Lower leg skin (tissue), 4 donors: ENCODE measurements at regions not wholly inside any gene's neighbourhood (a gene's known extent, or its start where the extent isn't known, plus 50 kb on each side); places are given as distances from the start of the nearest gene placed in this dataset.

ENCODE experiments used
- DNase-seq, 2 donors: peaks; one replicate each; pipeline ENCODE4 v3.0.0-alpha.2; 2019; ENCODE audit warnings: low spot score in 2 of 2
- H3K4me3 ChIP-seq: fragments of 200-600 bp; sonication (generic); 2 replicates; pipeline ENCODE4 v1.5.1; 2017; ENCODE audit warnings: mild to moderate bottlenecking, low read depth; ENCODE audit not compliant: poor library complexity, severe bottlenecking
- POLR2A ChIP-seq, 2 donors: fragments of 450-650 bp; IDR thresholded peaks; one replicate each; pipeline ENCODE4 v1.6.1; 2016 to 2017; ENCODE audit warnings: antibody characterized with exemption in 2 of 2, mild to moderate bottlenecking in 1 of 2, moderate library complexity in 1 of 2
- WGBS, 2 donors: methylation state at CpG; one replicate each; pipeline ENCODE4 v1.1.5; 2018; 5-methylcytosine and 5-hydroxymethylcytosine counted together
- intact Hi-C: fragments of 100-400 bp; cut with DNase I; formaldehyde crosslinking; loops from one replicate; pipeline ENCODE4 v1.15.0; 2023; ENCODE audit warnings: low total_unique reads
- TF ChIP-seq, protein P1 (sequence below), 3 donors: fragments of 450-650 bp; IDR thresholded peaks; one replicate each; pipeline ENCODE4 v1.5.1; 2016; ENCODE audit warnings: antibody characterized with exemption in 3 of 3, mild to moderate bottlenecking in 3 of 3, moderate library complexity in 2 of 3

DNA sequence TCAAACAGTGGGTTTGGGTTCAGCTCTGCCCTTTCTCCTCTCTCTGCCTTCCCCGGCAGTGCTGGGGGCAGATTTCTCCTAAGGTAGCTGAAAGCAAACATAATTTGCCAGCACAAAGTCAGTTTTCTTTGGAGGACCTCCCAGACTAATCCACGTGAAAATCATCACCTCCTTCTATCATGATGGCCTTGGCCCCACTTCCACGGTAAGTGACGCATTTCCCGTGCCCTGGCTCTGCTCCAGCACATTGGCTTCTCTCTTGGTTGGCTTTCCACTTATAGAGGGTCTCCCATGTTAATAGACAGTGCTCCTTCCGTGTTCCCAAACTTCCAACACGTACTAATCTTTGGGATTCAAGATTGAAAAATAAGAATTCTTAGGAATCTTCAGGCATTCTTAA, 74.1 kb upstream of the TRIO start:
- DNase-seq: no peak
- intact Hi-C loops: no loop called here
- 83 to 84% methylated on average over 7 of the region's 7 CpGs for WGBS, 2 donors
- H3K4me3 ChIP-seq: no peak overlapping the region
- TF ChIP-seq, protein P1, sequence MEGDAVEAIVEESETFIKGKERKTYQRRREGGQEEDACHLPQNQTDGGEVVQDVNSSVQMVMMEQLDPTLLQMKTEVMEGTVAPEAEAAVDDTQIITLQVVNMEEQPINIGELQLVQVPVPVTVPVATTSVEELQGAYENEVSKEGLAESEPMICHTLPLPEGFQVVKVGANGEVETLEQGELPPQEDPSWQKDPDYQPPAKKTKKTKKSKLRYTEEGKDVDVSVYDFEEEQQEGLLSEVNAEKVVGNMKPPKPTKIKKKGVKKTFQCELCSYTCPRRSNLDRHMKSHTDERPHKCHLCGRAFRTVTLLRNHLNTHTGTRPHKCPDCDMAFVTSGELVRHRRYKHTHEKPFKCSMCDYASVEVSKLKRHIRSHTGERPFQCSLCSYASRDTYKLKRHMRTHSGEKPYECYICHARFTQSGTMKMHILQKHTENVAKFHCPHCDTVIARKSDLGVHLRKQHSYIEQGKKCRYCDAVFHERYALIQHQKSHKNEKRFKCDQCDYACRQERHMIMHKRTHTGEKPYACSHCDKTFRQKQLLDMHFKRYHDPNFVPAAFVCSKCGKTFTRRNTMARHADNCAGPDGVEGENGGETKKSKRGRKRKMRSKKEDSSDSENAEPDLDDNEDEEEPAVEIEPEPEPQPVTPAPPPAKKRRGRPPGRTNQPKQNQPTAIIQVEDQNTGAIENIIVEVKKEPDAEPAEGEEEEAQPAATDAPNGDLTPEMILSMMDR (IDR thresholded peaks at IDR 0.05): no peak
- TF ChIP-seq POLR2A (IDR thresholded peaks at IDR 0.05): no peak

DNA sequence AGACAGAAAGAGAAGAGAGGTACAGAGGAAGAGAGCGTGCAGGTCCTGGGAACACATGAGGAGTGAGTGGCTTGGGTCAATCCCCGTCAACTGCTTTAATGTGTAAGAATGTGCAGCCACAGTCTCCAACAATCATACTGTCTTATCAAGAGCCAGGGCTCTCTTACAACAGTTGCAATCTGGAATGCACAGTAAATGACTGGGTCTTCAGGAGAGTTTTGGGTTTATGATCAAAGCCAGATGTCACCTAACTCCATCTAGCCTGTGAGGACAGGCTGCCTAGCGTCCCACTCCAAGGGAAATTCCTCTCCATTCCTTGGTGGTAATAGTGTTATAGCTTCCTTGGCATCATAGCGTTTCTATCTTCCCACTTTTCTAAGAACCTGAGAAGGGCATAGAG, 75.0 kb upstream of the TRIO start:
- DNase-seq: no peak
- H3K4me3 ChIP-seq: no peak overlapping the region
- TF ChIP-seq POLR2A (IDR thresholded peaks at IDR 0.05): no peak
- TF ChIP-seq, protein P1 (IDR thresholded peaks at IDR 0.05): no peak
- 80 to 83% methylated on average over 4 of the region's 4 CpGs for WGBS, 2 donors
- intact Hi-C loops: no loop called here

DNA sequence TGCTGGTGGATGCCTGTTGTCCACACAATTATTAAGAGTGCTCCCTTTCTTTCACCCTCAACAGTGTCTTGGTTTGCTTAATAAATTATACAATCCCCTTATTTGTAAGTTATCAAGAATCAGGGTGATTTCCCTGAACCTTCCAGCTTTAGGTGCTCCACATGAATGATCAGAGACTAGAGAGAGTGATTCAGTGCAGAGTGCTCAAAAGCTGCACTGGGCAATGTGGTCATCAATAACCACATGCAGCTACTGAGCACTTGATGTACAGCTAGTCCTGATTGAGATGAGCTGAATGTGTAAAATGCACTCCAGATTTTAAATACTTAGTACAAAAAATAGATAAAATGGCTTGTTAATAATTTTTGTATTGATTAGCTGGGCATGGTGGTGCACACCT, 76.8 kb upstream of the TRIO start:
- no peak for DNase-seq
- intact Hi-C loops: no loop called here
- no peak for TF ChIP-seq POLR2A (IDR thresholded peaks at IDR 0.05)
- TF ChIP-seq, protein P1 (IDR thresholded peaks at IDR 0.05): no peak
- no peak overlapping the region for H3K4me3 ChIP-seq

DNA sequence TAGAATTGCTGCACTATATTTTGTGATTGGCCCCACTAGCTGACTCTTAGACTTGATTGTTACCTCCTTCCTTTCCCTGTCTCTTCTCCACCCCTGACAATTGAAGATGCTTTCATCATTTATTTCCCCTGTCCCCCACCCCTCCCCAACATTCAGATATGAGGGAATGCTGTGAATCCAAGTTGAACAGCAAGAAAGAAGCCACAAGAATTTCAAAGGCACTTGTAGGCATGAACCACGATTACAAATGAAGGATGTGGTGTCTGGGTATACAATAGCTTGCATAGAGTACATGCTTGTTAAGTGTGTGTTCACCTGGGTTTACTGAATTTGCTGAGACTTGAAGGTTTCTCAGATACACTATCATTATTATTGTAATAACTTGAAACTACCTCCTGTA, 78.3 kb upstream of the TRIO start:
- intact Hi-C loops: no loop called here
- H3K4me3 ChIP-seq: no peak overlapping the region
- TF ChIP-seq POLR2A (IDR thresholded peaks at IDR 0.05): no peak
- TF ChIP-seq, protein P1 (IDR thresholded peaks at IDR 0.05): no peak
- no peak for DNase-seq
- 0 to 40% methylated on average over 1 of the region's 1 CpG for WGBS, 2 donors

DNA sequence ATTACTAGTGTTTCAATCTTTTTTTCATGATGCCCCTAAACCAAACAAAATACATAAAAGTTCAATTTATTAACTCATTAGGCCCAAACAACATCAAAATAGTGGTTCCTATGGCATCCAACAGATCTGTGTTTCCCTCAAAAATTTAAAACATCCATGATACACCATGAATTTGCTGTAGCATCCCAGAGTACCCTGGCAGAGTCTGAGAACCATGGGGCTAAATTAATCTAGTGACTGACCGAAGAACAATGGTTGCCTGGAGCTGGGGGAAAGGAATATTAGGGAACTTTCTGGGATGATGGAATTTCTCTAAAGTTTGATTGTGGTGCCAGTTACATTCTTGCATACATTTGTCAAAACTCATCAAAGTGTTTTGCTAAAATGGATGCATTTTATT, 79.5 kb upstream of the TRIO start:
- WGBS, 2 donors: 85 to 97% methylated on average over 1 of the region's 1 CpG
- no peak overlapping the region for H3K4me3 ChIP-seq
- intact Hi-C loops: no loop called here
- no peak for DNase-seq
- TF ChIP-seq POLR2A (IDR thresholded peaks at IDR 0.05): no peak
- TF ChIP-seq, protein P1 (IDR thresholded peaks at IDR 0.05): no peak

DNA sequence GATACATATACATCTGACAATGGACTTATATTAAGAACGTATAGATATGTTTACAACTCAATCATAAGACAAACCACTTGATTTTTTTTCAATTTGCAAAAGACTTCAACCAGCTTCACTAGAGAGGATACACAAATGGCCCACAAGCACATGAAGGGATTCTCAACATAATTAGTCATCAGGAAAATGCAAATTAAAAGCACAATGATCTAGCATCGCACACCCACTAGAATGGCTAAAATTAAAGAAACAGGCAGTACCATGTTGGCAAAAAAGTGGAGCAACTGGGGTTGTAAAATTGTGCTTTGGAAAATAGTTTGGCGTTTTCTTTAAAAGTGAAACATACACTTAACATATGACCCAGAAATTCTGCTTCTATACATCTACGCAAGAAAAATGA, 80.0 kb upstream of the TRIO start:
- 61 to 66% methylated on average over 4 of the region's 4 CpGs for whole genome bisulfite sequencing, 2 donors
- no peak overlapping the region for H3K4me3 ChIP-seq
- TF ChIP-seq POLR2A (IDR thresholded peaks at IDR 0.05): no peak
- TF ChIP-seq, protein P1 (IDR thresholded peaks at IDR 0.05): no peak
- intact Hi-C loops: no loop called here
- no peak for DNase-seq
